Endometrium (tissue), 2 donors: ENCODE measurements at regions not wholly inside any gene's neighbourhood (a gene's known extent, or its start where the extent isn't known, plus 50 kb on each side); places are given as distances from the start of the nearest gene placed in this dataset.

Source experiments
- FAIRE-seq: peaks from 2 replicates; lab custom pipeline; 2012; peaks lifted over from hg19 to GRCh38; lab: Jason Lieb, UNC
- donor health status: control.
- donor health status: control.

DNA sequence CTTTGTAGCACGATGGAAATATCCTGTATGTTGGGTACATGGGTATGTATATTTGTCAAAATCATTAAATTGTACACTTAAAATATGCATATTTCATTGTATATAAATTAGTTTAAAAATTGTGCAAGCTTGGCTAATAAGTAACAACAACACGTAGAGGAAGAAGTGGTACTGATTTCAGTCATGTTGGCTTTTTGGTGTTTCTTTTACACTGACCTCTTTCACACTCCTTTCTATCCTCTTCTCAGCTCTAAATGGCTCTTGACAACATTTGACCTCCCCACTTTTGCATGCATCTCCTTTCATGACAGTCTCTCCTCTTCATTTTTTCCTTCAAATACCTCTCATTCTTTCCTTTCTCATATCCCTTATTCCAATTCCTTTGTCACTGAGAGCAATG lies 801.4 kb upstream of the ZEB2 start:
- no peak for FAIRE-seq

DNA sequence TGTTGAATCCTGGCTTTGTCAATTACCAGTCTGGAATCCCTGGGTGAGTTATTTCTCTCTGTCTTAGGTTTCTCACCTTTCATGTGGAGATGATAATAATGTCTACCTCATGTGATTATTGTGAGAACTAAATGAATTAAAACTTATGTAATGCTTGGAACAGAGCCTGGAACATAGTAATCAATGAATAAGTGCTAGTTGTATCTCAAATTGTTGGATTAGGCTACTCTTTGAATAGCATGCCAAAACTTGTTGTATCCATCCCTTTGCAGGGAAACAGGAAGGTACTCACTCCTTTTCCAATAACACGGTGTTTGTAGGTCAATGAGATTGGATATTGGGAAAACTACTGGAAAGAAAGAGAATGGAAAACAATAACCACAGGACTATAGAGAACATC lies 796.6 kb upstream of the ZEB2 start:
- FAIRE-seq, result no peak

DNA sequence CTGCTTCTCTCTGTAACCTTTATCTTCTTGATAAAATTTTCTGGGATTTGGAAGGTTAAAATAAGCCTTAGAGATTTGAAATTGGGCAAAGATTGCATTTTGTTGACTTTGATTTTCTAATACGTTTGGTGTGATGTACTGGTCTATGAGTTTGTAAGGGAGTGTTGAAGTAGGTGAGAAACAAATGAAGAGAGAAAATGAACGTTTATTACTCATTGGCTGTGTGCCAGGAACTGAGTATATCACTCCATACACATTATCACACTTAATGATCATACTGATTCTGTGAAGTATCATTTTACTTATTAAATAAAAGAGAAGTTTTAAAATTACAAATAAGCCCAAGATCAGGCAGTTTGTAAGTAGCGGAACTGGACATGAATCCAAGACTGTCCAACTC lies 795.1 kb upstream of the ZEB2 start:
- FAIRE-seq, result no peak

DNA sequence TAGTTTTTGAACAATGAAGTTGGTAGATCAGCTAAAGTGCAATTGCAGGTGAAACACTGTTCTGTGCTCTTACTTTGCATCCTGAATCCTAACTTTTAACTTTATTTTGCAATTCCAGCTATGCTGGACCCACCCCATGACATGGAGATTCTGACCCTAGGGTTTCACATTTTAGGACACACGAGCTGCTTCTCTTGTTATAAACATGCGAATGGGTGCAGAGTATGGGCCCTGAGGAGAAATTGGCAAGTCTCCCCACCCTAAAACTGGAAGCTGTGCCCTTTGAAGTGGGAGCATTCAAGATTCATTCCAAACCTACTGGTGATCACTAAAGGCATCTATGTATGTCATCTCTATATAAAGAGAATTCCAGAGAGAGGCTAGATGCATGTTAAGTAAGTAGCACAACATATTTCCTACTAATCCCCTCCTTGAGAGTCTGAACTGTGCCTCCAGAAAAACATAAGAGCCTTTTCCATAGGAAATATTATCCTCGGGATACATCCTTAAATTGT lies 794.3 kb upstream of the ZEB2 start:
- FAIRE-seq, result no peak

DNA sequence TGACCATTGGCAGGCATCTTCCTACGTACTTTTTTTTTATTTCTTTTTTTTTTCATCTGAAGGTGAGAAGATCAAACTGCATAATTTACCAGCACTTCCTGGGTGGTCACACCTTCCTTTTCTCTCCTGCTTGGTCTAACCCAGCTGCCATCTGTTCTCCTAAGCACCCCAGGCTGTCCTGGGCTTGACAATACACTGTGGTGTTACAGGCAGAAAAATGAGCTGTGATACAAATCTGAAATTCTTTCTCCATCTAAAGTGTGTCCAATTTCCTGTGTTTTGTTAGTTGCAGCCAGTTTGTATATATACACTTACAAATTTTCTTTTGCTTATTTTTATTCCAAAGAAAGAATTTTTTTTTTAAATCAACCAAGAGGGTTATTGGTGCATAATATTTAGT lies 786.0 kb upstream of the ZEB2 start:
- no peak for FAIRE-seq

DNA sequence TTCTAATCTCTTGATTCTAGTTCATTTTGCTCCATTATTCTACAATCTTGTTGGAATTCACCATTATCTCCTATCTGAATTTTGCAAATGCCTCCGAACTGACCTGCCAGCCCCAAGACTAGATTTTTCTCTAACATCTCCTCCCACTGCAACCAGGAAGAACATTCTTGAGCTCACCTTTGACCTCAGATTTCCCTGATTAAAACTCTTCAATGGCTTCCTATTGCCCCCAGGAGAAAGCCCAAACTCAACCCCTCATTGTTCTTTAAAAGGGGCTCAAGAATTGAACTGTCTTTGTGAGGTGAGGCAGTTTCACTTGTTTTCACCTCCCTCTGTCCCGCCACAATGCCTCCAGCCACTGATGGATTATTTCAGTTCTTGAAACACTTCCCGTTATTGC lies 784.6 kb upstream of the ZEB2 start:
- FAIRE-seq, result no peak

DNA sequence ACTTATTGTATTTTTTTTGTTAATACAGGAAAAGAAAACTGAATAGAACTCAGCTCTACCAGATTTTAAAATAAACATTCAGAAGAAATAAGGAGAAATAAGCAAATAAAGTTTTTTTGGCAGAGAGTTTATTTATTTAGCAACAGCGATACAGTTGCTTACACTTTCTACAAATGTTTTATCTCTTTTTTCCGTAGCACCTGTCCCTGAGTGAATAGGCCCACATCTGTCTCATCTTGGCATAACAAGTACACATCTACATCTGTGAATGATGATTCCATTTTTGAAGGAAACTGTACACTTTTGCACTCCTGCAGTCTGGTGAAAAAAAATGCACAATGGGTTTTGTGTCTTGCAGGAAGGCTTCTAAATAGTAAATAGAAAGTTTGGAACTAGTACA lies 783.6 kb upstream of the ZEB2 start:
- no peak for FAIRE-seq

DNA sequence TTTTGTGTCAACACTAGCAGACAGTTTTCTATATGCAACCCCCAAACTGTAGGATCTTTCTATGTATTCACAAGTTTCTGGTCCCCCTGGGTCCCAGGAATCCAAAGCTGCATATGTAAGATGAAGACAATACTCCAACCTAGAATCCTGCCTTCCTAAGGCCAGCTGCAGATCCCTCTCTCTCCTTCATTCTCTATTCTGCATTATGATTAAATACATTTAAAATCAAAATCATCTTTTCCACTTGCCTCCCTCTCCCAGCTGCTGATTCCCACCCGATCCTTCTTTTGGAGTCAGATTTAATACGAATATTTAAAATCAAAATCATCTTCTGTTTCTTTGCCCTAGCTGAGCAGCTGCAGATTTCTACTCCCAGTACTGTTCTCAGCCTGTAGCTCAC lies 783.0 kb upstream of the ZEB2 start:
- no peak for FAIRE-seq

DNA sequence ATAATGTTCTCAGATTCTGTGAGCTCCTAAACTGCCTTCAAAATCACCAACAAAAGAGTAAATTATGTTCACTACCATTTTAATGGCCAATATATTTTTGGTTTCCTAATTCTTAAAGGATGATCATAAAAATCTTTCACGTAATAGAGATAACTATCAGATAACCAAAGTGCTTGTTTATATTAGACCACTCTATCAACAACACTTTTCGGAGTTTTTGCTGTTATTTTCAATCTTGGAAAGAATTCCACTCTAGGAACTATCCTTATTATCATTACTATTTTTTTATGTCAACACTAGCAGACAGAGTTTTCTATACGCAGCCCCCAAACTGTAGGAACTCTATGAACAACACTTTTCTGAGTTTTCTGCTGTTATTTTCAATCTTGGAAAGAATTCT lies 782.5 kb upstream of the ZEB2 start:
- FAIRE-seq, result no peak

DNA sequence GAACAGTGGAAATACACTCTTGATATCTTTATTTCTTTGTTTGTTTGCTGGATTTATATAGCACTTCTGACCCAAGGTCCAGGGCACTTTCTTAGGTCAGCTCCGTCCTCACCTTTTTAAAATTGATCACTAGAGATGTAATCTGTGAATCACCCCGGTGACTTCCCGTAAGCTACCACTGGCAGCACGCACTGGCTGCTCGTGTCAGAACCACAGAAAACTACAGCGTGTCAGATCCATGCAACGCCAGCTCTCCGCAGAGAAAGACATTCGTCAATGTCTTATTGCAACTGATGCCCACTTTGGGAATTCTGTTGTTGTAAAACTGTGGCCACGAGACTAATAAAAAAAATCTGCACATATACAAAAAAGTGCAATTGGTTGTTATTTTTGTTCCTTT lies 779.4 kb upstream of the ZEB2 start:
- no peak for FAIRE-seq

DNA sequence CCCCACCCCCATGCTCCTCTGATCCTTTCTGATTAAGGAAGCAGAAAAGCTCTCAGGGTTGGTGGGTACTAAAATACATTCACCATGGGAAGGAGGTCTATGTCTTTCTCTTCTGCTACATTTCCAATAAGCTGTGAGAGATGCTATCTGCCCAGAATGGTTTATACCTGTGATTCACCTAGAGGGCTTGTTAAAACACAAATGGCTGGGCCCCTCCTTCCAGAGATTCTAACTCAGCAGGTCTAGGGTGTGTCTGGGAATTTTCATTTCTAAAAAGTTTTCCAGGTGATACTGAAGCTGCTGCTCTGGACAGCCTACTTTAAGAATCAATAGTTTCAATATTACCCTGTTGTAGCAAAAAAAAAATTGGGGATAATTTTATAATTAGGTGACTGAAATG lies 772.2 kb upstream of the ZEB2 start:
- no peak for FAIRE-seq

DNA sequence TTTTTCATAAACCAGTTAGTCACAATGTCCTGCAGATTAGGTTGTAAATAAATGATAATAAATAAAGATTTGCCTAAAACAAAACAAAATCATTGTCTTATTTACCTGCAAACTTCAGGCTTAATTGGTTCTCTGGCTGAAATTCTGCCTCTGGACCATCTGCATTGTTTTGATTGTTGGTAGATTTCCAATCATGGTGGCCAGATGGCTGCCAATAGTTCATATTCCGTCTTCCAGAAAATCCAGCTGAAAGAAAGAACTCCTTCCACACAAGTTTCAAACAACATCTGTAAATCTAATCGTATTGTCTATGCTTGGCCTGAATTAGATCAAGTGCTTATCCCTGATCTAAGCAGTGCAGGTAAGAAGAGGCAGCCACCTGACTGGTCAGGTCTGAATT lies 771.1 kb upstream of the ZEB2 start:
- FAIRE-seq, result no peak

DNA sequence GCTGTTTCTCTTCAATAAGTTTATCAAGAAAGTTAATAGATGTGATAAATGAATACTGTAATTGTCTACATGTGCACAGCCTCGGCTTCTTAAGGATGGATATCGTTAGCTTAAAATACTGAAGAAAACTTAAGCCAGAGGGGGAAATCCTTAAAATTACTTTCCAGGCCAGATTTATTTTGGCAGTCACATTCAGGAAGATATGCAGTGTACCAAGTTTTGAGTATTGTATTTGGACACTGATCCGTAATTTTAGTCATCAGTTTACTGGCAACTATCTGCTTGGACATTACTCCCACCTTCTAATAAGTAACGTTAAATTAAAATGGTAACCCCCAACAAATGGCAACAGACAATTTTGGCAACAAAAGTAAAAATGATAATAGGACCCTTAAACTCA lies 770.0 kb upstream of the ZEB2 start:
- FAIRE-seq, result no peak

DNA sequence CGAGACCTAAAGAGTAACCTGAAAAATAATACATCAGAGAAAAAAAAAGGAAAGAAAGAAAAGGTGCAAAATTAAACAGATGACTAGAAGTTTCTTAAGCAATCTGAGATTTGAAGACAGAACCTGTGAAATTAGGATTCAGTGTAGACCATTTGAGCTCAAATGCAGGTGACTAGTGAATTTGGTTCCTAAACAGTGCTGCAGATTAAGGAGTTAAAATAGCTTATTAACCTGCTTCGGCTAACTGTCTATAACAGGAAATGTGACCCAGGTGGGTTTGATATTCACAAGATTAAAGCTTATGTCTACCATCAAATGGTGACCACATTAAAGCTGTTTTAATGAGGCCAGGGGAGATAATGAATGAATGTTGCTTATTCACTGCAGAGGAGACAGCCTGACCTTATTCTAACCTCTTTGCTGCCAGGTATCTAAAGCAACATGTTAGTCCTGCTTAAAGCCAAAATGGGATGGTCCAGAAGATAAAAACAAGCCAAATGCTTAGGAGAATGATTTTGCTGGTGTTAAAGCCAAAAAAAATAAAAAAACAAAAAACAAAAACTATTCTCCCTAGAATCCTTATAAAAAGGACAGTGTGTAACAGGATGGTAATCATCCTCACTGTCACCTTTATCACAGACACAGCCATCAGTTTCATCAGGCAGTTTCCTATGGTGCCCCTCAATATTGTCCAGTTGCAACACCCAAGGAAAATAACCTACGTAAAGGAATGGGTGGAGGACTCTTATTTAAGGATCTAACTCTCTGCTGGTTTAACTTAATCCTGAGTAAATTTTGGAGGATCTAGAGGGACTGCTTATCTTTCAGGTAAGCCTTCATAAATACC lies 769.0 kb upstream of the ZEB2 start:
- no peak for FAIRE-seq

DNA sequence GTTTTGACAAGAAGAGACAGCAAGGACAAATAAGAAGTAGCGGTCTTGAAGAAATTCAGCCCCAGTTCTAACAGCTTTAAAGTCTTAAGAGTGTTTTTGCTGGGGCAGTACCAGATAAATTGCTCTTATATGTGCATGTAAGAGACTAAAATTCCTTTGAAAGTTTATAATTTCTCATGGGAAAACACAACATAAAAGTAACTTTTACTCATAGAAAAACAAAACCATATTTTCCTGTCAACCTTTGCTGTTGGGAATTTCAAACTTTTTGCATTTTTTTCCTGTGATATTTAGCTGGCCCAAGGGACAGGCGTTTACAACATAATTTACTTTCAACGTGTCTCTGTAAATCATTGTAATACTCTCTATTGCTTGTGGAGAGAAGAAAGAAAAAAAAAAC lies 767.8 kb upstream of the ZEB2 start:
- FAIRE-seq, result peak; percentile 97

DNA sequence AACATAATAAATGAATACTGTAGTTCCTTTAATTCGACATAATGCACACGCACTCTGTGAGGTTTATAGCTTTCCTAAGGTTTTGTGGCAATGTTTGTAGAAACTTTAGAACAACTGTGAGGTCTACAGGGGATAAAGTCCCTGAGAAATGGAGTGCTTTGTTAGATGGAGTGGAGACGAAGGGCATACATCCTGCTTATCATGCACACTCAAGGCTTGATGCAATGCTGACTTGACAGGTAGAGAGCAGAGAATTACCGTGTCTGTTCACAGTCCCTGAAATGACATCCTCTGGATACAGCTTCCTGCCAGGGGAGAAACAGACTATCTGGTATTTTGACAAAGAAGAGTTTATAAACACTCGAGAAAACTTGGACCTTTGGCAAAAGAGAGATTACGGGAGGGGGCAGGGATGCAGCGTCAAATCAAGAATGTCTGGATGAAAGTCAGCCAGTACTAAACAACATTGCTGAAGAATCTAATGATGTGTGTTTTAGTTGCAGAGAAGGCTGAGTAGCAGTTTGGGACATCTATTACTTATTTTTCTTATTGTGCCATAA lies 766.9 kb upstream of the ZEB2 start:
- FAIRE-seq, result no peak

DNA sequence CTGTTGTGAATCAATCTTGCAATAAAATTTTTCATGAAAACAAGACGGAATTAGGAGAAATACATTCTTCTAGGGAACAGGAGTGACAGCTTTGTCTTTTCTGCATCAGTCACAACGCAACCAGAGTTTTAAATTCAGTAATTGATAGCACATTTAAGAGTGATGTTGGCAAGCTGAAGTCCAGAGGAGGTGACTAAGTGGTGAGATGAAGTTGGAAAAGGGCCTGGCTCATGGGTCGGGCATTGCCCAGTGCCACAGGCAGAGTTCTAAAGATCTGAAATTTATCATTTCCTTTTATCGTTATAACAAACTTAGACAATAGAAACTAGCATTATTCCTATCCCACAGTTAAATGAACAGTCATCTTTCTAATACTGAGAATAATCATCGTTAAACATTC lies 764.6 kb upstream of the ZEB2 start:
- no peak for FAIRE-seq

DNA sequence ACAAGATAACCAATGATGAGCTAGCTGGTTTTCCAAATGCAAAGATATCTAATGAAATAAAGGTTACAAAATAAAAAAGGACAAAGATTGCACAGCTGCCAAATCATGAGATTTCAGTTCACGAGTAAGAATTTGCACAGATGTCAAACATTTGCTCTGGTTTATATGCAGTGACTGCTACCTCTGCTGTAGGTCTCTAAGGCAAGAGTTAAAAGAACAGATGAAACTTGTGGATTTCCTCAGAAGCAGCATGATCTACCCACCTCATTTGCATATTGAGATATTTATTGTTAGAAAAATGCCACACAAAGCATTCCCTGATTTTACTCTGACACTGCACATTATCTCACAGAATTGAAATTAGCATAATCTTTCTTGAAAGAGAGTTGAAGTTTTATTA lies 763.2 kb upstream of the ZEB2 start:
- FAIRE-seq, result no peak

DNA sequence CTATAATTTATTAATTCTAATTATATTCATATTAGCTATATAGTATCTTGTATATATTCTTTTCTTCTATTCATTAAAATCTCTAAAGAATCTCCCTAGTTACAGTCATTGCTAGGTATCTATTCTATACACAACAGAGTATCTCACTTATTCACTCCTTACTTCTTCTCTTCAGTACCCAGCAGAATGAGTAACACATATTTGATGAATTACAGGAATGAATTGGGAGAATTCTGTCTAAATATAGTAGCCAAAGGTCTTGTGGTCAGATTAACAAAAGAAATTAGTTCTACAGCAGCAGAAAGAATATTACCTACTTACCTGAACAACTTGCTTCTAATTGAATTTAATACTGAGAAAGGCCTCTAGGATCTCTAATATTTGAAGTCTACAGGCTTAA lies 758.0 kb upstream of the ZEB2 start:
- no peak for FAIRE-seq

DNA sequence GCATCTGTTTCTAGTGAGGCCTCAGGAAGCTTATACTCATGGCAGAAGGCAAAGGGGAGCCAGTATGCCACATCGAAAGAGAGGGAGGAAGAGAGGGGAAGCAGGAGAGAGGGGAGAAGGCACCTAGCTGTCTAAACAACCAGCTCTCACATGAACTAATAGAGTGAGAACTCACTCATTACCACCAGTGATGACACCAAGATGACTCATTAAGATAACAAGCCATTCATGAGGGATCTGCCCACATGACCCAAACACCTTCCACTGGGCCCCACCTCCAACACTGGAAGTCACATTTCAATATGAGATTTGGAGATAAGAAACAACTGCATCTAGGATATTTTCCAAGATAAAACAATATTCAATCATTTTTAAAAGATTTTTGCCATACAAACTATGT lies 753.9 kb upstream of the ZEB2 start:
- no peak for FAIRE-seq

DNA sequence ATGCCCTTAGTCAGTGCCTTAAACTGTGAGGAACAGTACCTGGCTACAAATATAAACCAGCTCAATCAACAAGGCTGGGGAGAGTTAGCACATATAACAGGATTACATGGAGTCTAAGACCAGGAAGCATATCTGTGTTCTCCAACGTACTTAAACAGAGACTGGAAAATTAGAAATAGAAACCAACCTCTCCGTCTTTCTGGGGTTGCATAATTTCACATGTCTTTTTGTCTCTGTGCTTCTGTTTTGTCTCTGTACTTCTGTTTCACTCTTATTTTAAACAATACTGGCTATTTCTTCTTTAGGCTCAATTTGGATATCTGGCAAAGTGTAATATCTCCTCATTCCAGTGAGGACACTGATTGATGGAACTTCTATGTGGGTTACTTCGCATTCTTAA lies 749.0 kb upstream of the ZEB2 start:
- no peak for FAIRE-seq

DNA sequence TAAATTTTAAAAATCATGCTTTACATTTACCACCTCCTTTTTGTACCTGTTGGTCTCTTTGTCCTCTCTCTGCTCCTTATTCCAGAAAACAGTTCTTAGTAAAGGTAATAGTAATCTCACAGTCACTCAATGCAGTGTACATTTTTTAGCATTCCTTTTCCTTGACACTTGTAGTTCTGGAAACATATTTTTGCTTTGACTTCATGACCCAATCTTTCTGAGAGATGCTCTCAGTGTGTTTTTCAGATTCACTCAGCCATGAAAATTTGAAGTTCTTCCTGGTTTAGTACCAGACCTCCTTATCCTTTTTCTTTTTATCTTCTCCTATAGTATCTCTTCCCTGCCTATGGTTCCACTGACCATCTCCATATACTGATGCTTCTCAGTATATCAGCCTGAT lies 747.5 kb upstream of the ZEB2 start:
- FAIRE-seq, result no peak

DNA sequence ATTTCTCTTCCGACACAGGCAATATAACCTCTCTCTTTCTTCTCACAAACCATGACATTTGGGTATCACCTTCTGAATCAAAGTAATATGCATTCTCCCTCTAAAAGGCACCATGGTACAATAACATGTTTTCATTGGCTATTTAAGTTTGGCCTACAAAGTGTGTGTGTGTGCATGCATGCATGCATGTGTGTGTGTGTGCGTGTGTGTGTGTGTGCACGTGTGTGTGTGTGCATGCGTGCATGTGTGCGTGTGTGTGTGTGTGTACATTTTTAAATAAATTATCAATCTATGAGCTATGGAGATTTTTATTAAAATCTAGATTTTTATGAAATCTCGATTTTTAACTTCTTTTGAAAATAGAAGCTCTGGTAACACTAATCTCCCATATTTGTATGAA lies 745.3 kb upstream of the ZEB2 start:
- FAIRE-seq, result no peak

DNA sequence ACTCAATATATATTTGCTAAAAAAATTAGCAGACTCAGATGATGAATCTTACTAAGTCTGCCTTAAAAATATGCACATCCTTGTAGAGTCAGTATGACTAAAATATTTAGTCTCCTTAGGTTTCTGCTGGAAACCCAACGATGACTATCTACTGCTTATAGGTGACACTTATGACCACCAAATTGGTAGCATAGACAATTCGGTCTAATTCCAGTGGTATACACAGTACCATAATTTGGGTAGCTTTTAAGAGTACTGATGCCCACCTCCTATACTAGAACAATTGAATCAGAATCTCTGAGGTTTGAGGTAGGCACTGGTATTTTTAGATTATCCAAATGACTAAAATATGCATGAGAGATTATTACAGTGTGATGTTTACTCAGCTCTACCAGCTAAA lies 740.8 kb upstream of the ZEB2 start:
- no peak for FAIRE-seq
